GM23338 (cell line): ENCODE measurements at regions not wholly inside any gene's neighbourhood (a gene's known extent, or its start where the extent isn't known, plus 50 kb on each side); places are given as distances from the start of the nearest gene placed in this dataset.

Experiments
- ATAC-seq: fragments of 200-7000 bp; cut with Tn5 transposase; 3 replicates; pipeline ENCODE4 v1.9.1; 2020
- DNase-seq: peaks from one replicate; pipeline ENCODE4 v3.0.0-alpha.2; 2015; ENCODE audit warnings: low spot score
- H2AFZ ChIP-seq: fragments of 200-600 bp; sonication (generic); 2 replicates; pipeline ENCODE4 v1.8.0; 2016; ENCODE audit warnings: antibody characterized with exemption, mild to moderate bottlenecking, moderate library complexity
- H3F3A ChIP-seq: fragments of 200-600 bp; sonication (generic); replicated peaks from 2 replicates; pipeline ENCODE4 v1.8.0; 2017; ENCODE audit warnings: antibody characterized with exemption, mixed run types, low read depth
- H3K27ac ChIP-seq: fragments of 200-600 bp; sonication (generic); 2 replicates; pipeline ENCODE4 v1.6.1; 2016; ENCODE audit warnings: low read depth
- H3K27me3 ChIP-seq: fragments of 200-600 bp; sonication (generic); 2 replicates; pipeline ENCODE4 v1.8.0; 2016; ENCODE audit warnings: mild to moderate bottlenecking, mixed run types, moderate library complexity; ENCODE audit not compliant: insufficient read depth
- H3K36me3 ChIP-seq: fragments of 200-600 bp; sonication (generic); 2 replicates; pipeline ENCODE4 v1.8.0; 2016; ENCODE audit warnings: mild to moderate bottlenecking; ENCODE audit not compliant: insufficient read depth
- H3K4me1 ChIP-seq: fragments of 200-600 bp; sonication (generic); 2 replicates; pipeline ENCODE4 v1.8.0; 2016; ENCODE audit warnings: mild to moderate bottlenecking, moderate library complexity; ENCODE audit not compliant: insufficient read depth
- H3K4me2 ChIP-seq: fragments of 200-600 bp; sonication (generic); 2 replicates; pipeline ENCODE4 v1.7.1; 2017; ENCODE audit warnings: mixed run types
- H3K4me3 ChIP-seq: fragments of 200-600 bp; sonication (generic); 2 replicates; pipeline ENCODE4 v1.6.1; 2016; ENCODE audit warnings: mixed run types
- H3K79me2 ChIP-seq: fragments of 200-600 bp; sonication (generic); replicated peaks from 2 replicates; pipeline ENCODE4 v1.8.0; 2017; ENCODE audit warnings: mild to moderate bottlenecking; ENCODE audit not compliant: insufficient read depth
- H3K9me2 ChIP-seq: fragments of 200-600 bp; sonication (generic); 2 replicates; pipeline ENCODE4 v1.8.0; 2017; ENCODE audit not compliant: insufficient read depth
- H4K20me1 ChIP-seq: fragments of 200-600 bp; sonication (generic); replicated peaks from 2 replicates; pipeline ENCODE4 v1.8.0; 2017; ENCODE audit warnings: mild to moderate bottlenecking; ENCODE audit not compliant: insufficient read depth
- H3K27ac Mint-ChIP-seq: 2 replicates; pipeline ENCODE4 v1.8.0; 2020; ENCODE audit warnings: inconsistent platforms, mild to moderate bottlenecking, moderate library complexity, mixed read lengths
- H3K27me3 Mint-ChIP-seq: 3 replicates; pipeline ENCODE4 v1.8.0; 2022; ENCODE audit warnings: low read depth, mild to moderate bottlenecking, moderate library complexity, mixed read lengths, inconsistent platforms; ENCODE audit not compliant: insufficient read depth, poor library complexity
- H3K36me3 Mint-ChIP-seq: 3 replicates; pipeline ENCODE4 v1.8.0; 2021; ENCODE audit warnings: low read depth, mild to moderate bottlenecking, inconsistent platforms, moderate library complexity, mixed read lengths
- H3K4me1 Mint-ChIP-seq: 3 replicates; pipeline ENCODE4 v1.8.0; 2020; ENCODE audit warnings: mild to moderate bottlenecking, inconsistent platforms, mixed read lengths
- H3K4me3 Mint-ChIP-seq: 3 replicates; pipeline ENCODE4 v1.8.0; 2021; ENCODE audit warnings: moderate library complexity, mild to moderate bottlenecking, inconsistent platforms, mixed read lengths
- H3K9me3 Mint-ChIP-seq: 3 replicates; pipeline ENCODE4 v1.8.0; 2020; ENCODE audit warnings: moderate library complexity, mild to moderate bottlenecking, inconsistent platforms, mixed read lengths
- CREB1 ChIP-seq: fragments of 250-450 bp; sonication (Bioruptor Pico); IDR thresholded peaks from 2 replicates; pipeline ENCODE4 v1.5.0; 2020; ENCODE audit warnings: low read depth, mild to moderate bottlenecking, moderate library complexity
- EZH2 ChIP-seq: fragments of 200-600 bp; sonication (generic); IDR thresholded peaks from one replicate; pipeline ENCODE4 v1.8.0; 2017; ENCODE audit warnings: antibody characterized with exemption, mild to moderate bottlenecking, low read depth; ENCODE audit not compliant: unreplicated experiment
- EZH2phosphoT487 ChIP-seq: fragments of 200-600 bp; sonication (generic); IDR thresholded peaks from one replicate; pipeline ENCODE4 v1.8.1; 2018; ENCODE audit warnings: antibody characterized with exemption; ENCODE audit not compliant: unreplicated experiment
- JUNB ChIP-seq: IDR thresholded peaks from one replicate; pipeline ENCODE4 v1.6.1; 2016; ENCODE audit warnings: antibody characterized with exemption; ENCODE audit not compliant: unreplicated experiment
- NANOG ChIP-seq: IDR thresholded peaks from 2 replicates; pipeline ENCODE4 v1.6.1; 2016; ENCODE audit warnings: antibody characterized with exemption, borderline replicate concordance
- POLR2AphosphoS5 ChIP-seq: IDR thresholded peaks from 2 replicates; pipeline ENCODE4 v1.6.1; 2016; ENCODE audit warnings: antibody characterized with exemption, low read depth
- STAT1 ChIP-seq: IDR thresholded peaks from one replicate; pipeline ENCODE4 v1.6.1; 2016; ENCODE audit warnings: antibody characterized with exemption; ENCODE audit not compliant: unreplicated experiment
- ZNF114 ChIP-seq: fragments of 250-450 bp; sonication (Bioruptor Pico); IDR thresholded peaks from 2 replicates; pipeline ENCODE4 v1.5.0; 2020; ENCODE audit warnings: mild to moderate bottlenecking, moderate library complexity
- ZNF331 ChIP-seq: fragments of 250-450 bp; sonication (Bioruptor Pico); IDR thresholded peaks from 2 replicates; pipeline ENCODE4 v1.5.0; 2020; ENCODE audit warnings: low read depth, mild to moderate bottlenecking, moderate library complexity
- TF ChIP-seq, protein P1 (sequence below), 2 experiments: fragments of 200-600 bp in 1 of 2; sonication (generic) in 1 of 2; conservative IDR thresholded peaks; 2 replicates each; pipeline versions ENCODE4 v1.5.1 to v1.6.1; 2016 to 2017; ENCODE audit warnings: antibody characterized with exemption in 2 of 2, low read depth in 2 of 2, mild to moderate bottlenecking in 2 of 2, moderate library complexity in 1 of 2
- TF ChIP-seq, protein P2 (sequence below): IDR thresholded peaks from 2 replicates; pipeline ENCODE4 v1.6.1; 2016; ENCODE audit warnings: antibody characterized with exemption
- TF ChIP-seq, protein P3 (sequence below): fragments of 250-450 bp; sonication (Bioruptor Pico); IDR thresholded peaks from 2 replicates; pipeline ENCODE4 v1.5.0; 2020; ENCODE audit warnings: mild to moderate bottlenecking, moderate library complexity

- no peak overlapping the region for H3K27ac ChIP-seq
- H3K4me1 ChIP-seq, result no peaks in the 10 kb centered on the region
- H3K9me3 Mint-ChIP-seq, result no peaks in the 10 kb centered on the region; the same call in 2 of the 3 replicates
- H3K79me2 ChIP-seq, result no peaks in the 10 kb centered on the region
- no peak overlapping the region for H3K4me3 ChIP-seq
- no peaks in the 10 kb centered on the region for H4K20me1 ChIP-seq
- H3F3A ChIP-seq, result no peaks in the 10 kb centered on the region
- ATAC-seq (no peak), DNase-seq (no peak)
- H3K4me3 Mint-ChIP-seq, result no peak overlapping the region
- no peak for TF ChIP-seq EZH2phosphoT487
- no peak overlapping the region for H3K27ac Mint-ChIP-seq
- H3K4me2 ChIP-seq, result no peak overlapping the region
- no peaks in the 10 kb centered on the region for H3K36me3 Mint-ChIP-seq
- no peaks in the 10 kb centered on the region for H3K36me3 ChIP-seq
- H2AFZ ChIP-seq, result 0 out of 2 replicates have a peak overlapping the region, but pooled peaks have one; percentile 15
- no peaks in the 10 kb centered on the region for H3K9me2 ChIP-seq
- no peaks in the 10 kb centered on the region for H3K27me3 ChIP-seq
- no peaks in the 10 kb centered on the region; the same call in 2 of the 3 replicates for H3K4me1 Mint-ChIP-seq
- no peaks in the 10 kb centered on the region for H3K27me3 Mint-ChIP-seq
Observed at GRCh38 chr18:29457316-29457889, 1280.5 kb upstream of the CDH2 start.

GRCh38 chr18:29449424-29449823 lies 1272.5 kb upstream of the CDH2 start:
- DNase-seq (no peak), ATAC-seq (no peak)
- Histone ChIP-seq H4K20me1 (no peaks in the 10 kb centered on the region), H3F3A (no peaks in the 10 kb centered on the region), H3K27ac (no peak overlapping the region), H3K27me3 (no peaks in the 10 kb centered on the region), H3K9me2 (no peaks in the 10 kb centered on the region), H3K79me2 (no peaks in the 10 kb centered on the region), H3K4me1 (no peaks in the 10 kb centered on the region), H3K4me3 (no peak overlapping the region), H3K4me2 (no peak overlapping the region), H2AFZ (no peak overlapping the region), H3K36me3 (no peaks in the 10 kb centered on the region)
- Mint-ChIP-seq H3K27ac (no peak overlapping the region), H3K4me1 (no peaks in the 10 kb centered on the region), H3K9me3 (no peaks in the 10 kb centered on the region; the same call in 2 of the 3 replicates), H3K27me3 (no peaks in the 10 kb centered on the region), H3K4me3 (no peak overlapping the region), H3K36me3 (no peaks in the 10 kb centered on the region)
- no peak for TF ChIP-seq STAT1
- TF ChIP-seq ZNF331 (CRISPR knock-in tag), result no peak
- TF ChIP-seq, protein P1, sequence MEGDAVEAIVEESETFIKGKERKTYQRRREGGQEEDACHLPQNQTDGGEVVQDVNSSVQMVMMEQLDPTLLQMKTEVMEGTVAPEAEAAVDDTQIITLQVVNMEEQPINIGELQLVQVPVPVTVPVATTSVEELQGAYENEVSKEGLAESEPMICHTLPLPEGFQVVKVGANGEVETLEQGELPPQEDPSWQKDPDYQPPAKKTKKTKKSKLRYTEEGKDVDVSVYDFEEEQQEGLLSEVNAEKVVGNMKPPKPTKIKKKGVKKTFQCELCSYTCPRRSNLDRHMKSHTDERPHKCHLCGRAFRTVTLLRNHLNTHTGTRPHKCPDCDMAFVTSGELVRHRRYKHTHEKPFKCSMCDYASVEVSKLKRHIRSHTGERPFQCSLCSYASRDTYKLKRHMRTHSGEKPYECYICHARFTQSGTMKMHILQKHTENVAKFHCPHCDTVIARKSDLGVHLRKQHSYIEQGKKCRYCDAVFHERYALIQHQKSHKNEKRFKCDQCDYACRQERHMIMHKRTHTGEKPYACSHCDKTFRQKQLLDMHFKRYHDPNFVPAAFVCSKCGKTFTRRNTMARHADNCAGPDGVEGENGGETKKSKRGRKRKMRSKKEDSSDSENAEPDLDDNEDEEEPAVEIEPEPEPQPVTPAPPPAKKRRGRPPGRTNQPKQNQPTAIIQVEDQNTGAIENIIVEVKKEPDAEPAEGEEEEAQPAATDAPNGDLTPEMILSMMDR (conservative IDR thresholded peaks at IDR 0.05; ENCODE audit: low read depth in 2 of 2), result no peak
- no peak for TF ChIP-seq NANOG
- no peak for TF ChIP-seq POLR2AphosphoS5
- no peak for TF ChIP-seq ZNF114 (CRISPR knock-in tag)
- TF ChIP-seq CREB1 (CRISPR knock-in tag), result no peak
- TF ChIP-seq, protein P2, sequence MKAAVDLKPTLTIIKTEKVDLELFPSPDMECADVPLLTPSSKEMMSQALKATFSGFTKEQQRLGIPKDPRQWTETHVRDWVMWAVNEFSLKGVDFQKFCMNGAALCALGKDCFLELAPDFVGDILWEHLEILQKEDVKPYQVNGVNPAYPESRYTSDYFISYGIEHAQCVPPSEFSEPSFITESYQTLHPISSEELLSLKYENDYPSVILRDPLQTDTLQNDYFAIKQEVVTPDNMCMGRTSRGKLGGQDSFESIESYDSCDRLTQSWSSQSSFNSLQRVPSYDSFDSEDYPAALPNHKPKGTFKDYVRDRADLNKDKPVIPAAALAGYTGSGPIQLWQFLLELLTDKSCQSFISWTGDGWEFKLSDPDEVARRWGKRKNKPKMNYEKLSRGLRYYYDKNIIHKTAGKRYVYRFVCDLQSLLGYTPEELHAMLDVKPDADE, result no peak
- TF ChIP-seq EZH2, result no peak
- no peak for TF ChIP-seq JUNB
- TF ChIP-seq, protein P3, sequence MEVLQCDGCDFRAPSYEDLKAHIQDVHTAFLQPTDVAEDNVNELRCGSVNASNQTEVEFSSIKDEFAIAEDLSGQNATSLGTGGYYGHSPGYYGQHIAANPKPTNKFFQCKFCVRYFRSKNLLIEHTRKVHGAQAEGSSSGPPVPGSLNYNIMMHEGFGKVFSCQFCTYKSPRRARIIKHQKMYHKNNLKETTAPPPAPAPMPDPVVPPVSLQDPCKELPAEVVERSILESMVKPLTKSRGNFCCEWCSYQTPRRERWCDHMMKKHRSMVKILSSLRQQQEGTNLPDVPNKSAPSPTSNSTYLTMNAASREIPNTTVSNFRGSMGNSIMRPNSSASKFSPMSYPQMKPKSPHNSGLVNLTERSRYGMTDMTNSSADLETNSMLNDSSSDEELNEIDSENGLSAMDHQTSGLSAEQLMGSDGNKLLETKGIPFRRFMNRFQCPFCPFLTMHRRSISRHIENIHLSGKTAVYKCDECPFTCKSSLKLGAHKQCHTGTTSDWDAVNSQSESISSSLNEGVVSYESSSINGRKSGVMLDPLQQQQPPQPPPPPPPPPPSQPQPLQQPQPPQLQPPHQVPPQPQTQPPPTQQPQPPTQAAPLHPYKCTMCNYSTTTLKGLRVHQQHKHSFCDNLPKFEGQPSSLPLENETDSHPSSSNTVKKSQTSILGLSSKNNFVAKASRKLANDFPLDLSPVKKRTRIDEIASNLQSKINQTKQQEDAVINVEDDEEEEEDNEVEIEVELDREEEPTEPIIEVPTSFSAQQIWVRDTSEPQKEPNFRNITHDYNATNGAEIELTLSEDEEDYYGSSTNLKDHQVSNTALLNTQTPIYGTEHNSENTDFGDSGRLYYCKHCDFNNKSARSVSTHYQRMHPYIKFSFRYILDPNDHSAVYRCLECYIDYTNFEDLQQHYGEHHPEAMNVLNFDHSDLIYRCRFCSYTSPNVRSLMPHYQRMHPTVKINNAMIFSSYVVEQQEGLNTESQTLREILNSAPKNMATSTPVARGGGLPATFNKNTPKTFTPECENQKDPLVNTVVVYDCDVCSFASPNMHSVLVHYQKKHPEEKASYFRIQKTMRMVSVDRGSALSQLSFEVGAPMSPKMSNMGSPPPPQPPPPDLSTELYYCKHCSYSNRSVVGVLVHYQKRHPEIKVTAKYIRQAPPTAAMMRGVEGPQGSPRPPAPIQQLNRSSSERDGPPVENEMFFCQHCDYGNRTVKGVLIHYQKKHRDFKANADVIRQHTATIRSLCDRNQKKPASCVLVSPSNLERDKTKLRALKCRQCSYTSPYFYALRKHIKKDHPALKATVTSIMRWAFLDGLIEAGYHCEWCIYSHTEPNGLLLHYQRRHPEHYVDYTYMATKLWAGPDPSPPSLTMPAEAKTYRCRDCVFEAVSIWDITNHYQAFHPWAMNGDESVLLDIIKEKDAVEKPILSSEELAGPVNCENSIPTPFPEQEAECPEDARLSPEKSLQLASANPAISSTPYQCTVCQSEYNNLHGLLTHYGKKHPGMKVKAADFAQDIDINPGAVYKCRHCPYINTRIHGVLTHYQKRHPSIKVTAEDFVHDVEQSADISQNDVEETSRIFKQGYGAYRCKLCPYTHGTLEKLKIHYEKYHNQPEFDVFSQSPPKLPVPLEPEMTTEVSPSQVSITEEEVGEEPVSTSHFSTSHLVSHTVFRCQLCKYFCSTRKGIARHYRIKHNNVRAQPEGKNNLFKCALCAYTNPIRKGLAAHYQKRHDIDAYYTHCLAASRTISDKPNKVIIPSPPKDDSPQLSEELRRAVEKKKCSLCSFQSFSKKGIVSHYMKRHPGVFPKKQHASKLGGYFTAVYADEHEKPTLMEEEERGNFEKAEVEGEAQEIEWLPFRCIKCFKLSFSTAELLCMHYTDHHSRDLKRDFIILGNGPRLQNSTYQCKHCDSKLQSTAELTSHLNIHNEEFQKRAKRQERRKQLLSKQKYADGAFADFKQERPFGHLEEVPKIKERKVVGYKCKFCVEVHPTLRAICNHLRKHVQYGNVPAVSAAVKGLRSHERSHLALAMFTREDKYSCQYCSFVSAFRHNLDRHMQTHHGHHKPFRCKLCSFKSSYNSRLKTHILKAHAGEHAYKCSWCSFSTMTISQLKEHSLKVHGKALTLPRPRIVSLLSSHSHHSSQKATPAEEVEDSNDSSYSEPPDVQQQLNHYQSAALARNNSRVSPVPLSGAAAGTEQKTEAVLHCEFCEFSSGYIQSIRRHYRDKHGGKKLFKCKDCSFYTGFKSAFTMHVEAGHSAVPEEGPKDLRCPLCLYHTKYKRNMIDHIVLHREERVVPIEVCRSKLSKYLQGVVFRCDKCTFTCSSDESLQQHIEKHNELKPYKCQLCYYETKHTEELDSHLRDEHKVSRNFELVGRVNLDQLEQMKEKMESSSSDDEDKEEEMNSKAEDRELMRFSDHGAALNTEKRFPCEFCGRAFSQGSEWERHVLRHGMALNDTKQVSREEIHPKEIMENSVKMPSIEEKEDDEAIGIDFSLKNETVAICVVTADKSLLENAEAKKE (CRISPR knock-in tag), result no peak
